ENCODE measurements at regions not wholly inside any gene's neighbourhood (a gene's known extent, or its start where the extent isn't known, plus 50 kb on each side); places are given as distances from the start of the nearest gene placed in this dataset.

GRCh38 chr11:71383461-71383860 lies 64.7 kb downstream of the DHCR7 start:
- Histone ChIP-seq H3K27me3 (replicated peaks; ENCODE audit: control insufficient read depth, insufficient read depth, low read length) (peaks cover 41% of the 10 kb centered on the region), H3K9me3 (ENCODE audit: control insufficient read depth, low read length) (peaks cover under 1% of the 10 kb centered on the region), H3K4me1 (ENCODE audit: control insufficient read depth, insufficient read depth, low read length) (no peaks in the 10 kb centered on the region), H3K4me3 (ENCODE audit: low read length) (no peak overlapping the region), H3K36me3 (ENCODE audit: control insufficient read depth, insufficient read depth, low read length, severe bottlenecking) (no peaks in the 10 kb centered on the region), H3K9ac (ENCODE audit: low read length) (no peak overlapping the region)
- no peak for DNase-seq (ENCODE audit: low read depth)

- no peak overlapping the region for H3K4me3 ChIP-seq (ENCODE audit: low read length)
- peaks cover 43% of the 10 kb centered on the region for H3K27me3 ChIP-seq (replicated peaks; ENCODE audit: control insufficient read depth, insufficient read depth, low read length)
- no peaks in the 10 kb centered on the region for H3K4me1 ChIP-seq (ENCODE audit: control insufficient read depth, insufficient read depth, low read length)
- H3K9ac ChIP-seq (ENCODE audit: low read length): no peak overlapping the region
- H3K36me3 ChIP-seq (ENCODE audit: control insufficient read depth, insufficient read depth, low read length, severe bottlenecking): no peaks in the 10 kb centered on the region
- DNase-seq (ENCODE audit: low read depth): no peak
- H3K9me3 ChIP-seq (ENCODE audit: control insufficient read depth, low read length): peaks cover 2% of the 10 kb centered on the region
Measured at GRCh38 chr11:71381781-71382505, 66.2 kb downstream of the DHCR7 start.

GRCh38 chr11:71379701-71380100 lies 68.5 kb downstream of the DHCR7 start:
- Histone ChIP-seq H3K9ac (ENCODE audit: low read length) (no peak overlapping the region), H3K36me3 (ENCODE audit: control insufficient read depth, insufficient read depth, low read length, severe bottlenecking) (no peaks in the 10 kb centered on the region), H3K4me3 (ENCODE audit: low read length) (no peak overlapping the region), H3K27me3 (replicated peaks; ENCODE audit: control insufficient read depth, insufficient read depth, low read length) (peaks cover 43% of the 10 kb centered on the region), H3K4me1 (ENCODE audit: control insufficient read depth, insufficient read depth, low read length) (no peaks in the 10 kb centered on the region), H3K9me3 (ENCODE audit: control insufficient read depth, low read length) (peaks cover 14% of the 10 kb centered on the region)
- no peak for DNase-seq (ENCODE audit: low read depth)

GRCh38 chr11:71373791-71374454 lies 74.3 kb downstream of the DHCR7 start:
- no peak for DNase-seq (ENCODE audit: low read depth)
- no peaks in the 10 kb centered on the region for H3K36me3 ChIP-seq (ENCODE audit: control insufficient read depth, insufficient read depth, low read length, severe bottlenecking)
- no peaks in the 10 kb centered on the region for H3K4me1 ChIP-seq (ENCODE audit: control insufficient read depth, insufficient read depth, low read length)
- no peak overlapping the region for H3K9ac ChIP-seq (ENCODE audit: low read length)
- H3K9me3 ChIP-seq (ENCODE audit: control insufficient read depth, low read length): peaks cover 16% of the 10 kb centered on the region
- peaks cover 47% of the 10 kb centered on the region for H3K27me3 ChIP-seq (replicated peaks; ENCODE audit: control insufficient read depth, insufficient read depth, low read length)
- H3K4me3 ChIP-seq (ENCODE audit: low read length): no peak overlapping the region

GRCh38 chr11:71372693-71373657 lies 75.2 kb downstream of the DHCR7 start:
- peaks cover 16% of the 10 kb centered on the region for H3K9me3 ChIP-seq (ENCODE audit: control insufficient read depth, low read length)
- H3K4me1 ChIP-seq (ENCODE audit: control insufficient read depth, insufficient read depth, low read length): no peaks in the 10 kb centered on the region
- H3K9ac ChIP-seq (ENCODE audit: low read length): no peak overlapping the region
- peak; percentile 56 for DNase-seq (ENCODE audit: low read depth)
- H3K27me3 ChIP-seq (replicated peaks; ENCODE audit: control insufficient read depth, insufficient read depth, low read length): peaks cover 49% of the 10 kb centered on the region
- no peak overlapping the region for H3K4me3 ChIP-seq (ENCODE audit: low read length)
- H3K36me3 ChIP-seq (ENCODE audit: control insufficient read depth, insufficient read depth, low read length, severe bottlenecking): no peaks in the 10 kb centered on the region

GRCh38 chr11:71371674-71372069 lies 76.5 kb downstream of the DHCR7 start:
- no peaks in the 10 kb centered on the region for H3K4me1 ChIP-seq (ENCODE audit: control insufficient read depth, insufficient read depth, low read length)
- H3K9ac ChIP-seq (ENCODE audit: low read length): no peak overlapping the region

GRCh38 chr11:71370895-71371673 lies 77.1 kb downstream of the DHCR7 start:
- H3K4me1 ChIP-seq (ENCODE audit: control insufficient read depth, insufficient read depth, low read length): no peaks in the 10 kb centered on the region
- H3K36me3 ChIP-seq (ENCODE audit: control insufficient read depth, insufficient read depth, low read length, severe bottlenecking): no peaks in the 10 kb centered on the region
- no peak for DNase-seq (ENCODE audit: low read depth)
- peaks cover 38% of the 10 kb centered on the region for H3K27me3 ChIP-seq (replicated peaks; ENCODE audit: control insufficient read depth, insufficient read depth, low read length)
- peaks cover 9% of the 10 kb centered on the region for H3K9me3 ChIP-seq (ENCODE audit: control insufficient read depth, low read length)
- H3K4me3 ChIP-seq (ENCODE audit: low read length): no peak overlapping the region
- H3K9ac ChIP-seq (ENCODE audit: low read length): no peak overlapping the region

More at GRCh38 chr11:71371674-71372069, 76.5 kb downstream of the DHCR7 start:
- DNase-seq (ENCODE audit: low read depth): no peak
- H3K36me3 ChIP-seq (ENCODE audit: control insufficient read depth, insufficient read depth, low read length, severe bottlenecking): no peaks in the 10 kb centered on the region
- no peak overlapping the region for H3K4me3 ChIP-seq (ENCODE audit: low read length)
- peaks cover 44% of the 10 kb centered on the region for H3K27me3 ChIP-seq (replicated peaks; ENCODE audit: control insufficient read depth, insufficient read depth, low read length)
- peaks cover 14% of the 10 kb centered on the region for H3K9me3 ChIP-seq (ENCODE audit: control insufficient read depth, low read length)

- no peaks in the 10 kb centered on the region for H3K36me3 ChIP-seq (ENCODE audit: control insufficient read depth, insufficient read depth, low read length, severe bottlenecking)
- H3K27me3 ChIP-seq (replicated peaks; ENCODE audit: control insufficient read depth, insufficient read depth, low read length): peaks cover 34% of the 10 kb centered on the region
- no peak overlapping the region for H3K4me3 ChIP-seq (ENCODE audit: low read length)
- no peak for DNase-seq (ENCODE audit: low read depth)
- no peak overlapping the region for H3K9ac ChIP-seq (ENCODE audit: low read length)
- H3K4me1 ChIP-seq (ENCODE audit: control insufficient read depth, insufficient read depth, low read length): no peaks in the 10 kb centered on the region
- H3K9me3 ChIP-seq (ENCODE audit: control insufficient read depth, low read length): peaks cover 6% of the 10 kb centered on the region
Measured at GRCh38 chr11:71370020-71370747, 78.0 kb downstream of the DHCR7 start.

GRCh38 chr11:71369411-71369810 lies 78.8 kb downstream of the DHCR7 start:
- Histone ChIP-seq H3K27me3 (replicated peaks; ENCODE audit: control insufficient read depth, insufficient read depth, low read length) (peaks cover 34% of the 10 kb centered on the region), H3K4me3 (ENCODE audit: low read length) (no peak overlapping the region), H3K9me3 (ENCODE audit: control insufficient read depth, low read length) (no peaks in the 10 kb centered on the region), H3K4me1 (ENCODE audit: control insufficient read depth, insufficient read depth, low read length) (no peaks in the 10 kb centered on the region), H3K36me3 (ENCODE audit: control insufficient read depth, insufficient read depth, low read length, severe bottlenecking) (no peaks in the 10 kb centered on the region), H3K9ac (ENCODE audit: low read length) (no peak overlapping the region)
- DNase-seq (ENCODE audit: low read depth): no peak

- Histone ChIP-seq H3K27me3 (replicated peaks; ENCODE audit: control insufficient read depth, insufficient read depth, low read length) (peaks cover 29% of the 10 kb centered on the region), H3K9me3 (ENCODE audit: control insufficient read depth, low read length) (no peaks in the 10 kb centered on the region), H3K4me1 (ENCODE audit: control insufficient read depth, insufficient read depth, low read length) (no peaks in the 10 kb centered on the region), H3K36me3 (ENCODE audit: control insufficient read depth, insufficient read depth, low read length, severe bottlenecking) (no peaks in the 10 kb centered on the region), H3K9ac (ENCODE audit: low read length) (no peak overlapping the region), H3K4me3 (ENCODE audit: low read length) (no peak overlapping the region)
- no peak for DNase-seq (ENCODE audit: low read depth)
Measured at GRCh38 chr11:71368966-71369365, 79.2 kb downstream of the DHCR7 start.
